H1 (cell line): ENCODE measurements at regions not wholly inside any gene's neighbourhood (a gene's known extent, or its start where the extent isn't known, plus 50 kb on each side); places are given as distances from the start of the nearest gene placed in this dataset.

Experiments
- CTCF ChIA-PET: fragments of 300-600 bp; sonication (Branson Sonifier 250); formaldehyde crosslinking; loops from one replicate; lab custom pipeline; 2021; ENCODE audit not compliant: partially characterized antibody; lab: Charles Lee
- POLR2A ChIA-PET: fragments of 300-600 bp; sonication (Branson Sonifier 250); formaldehyde crosslinking; loops from one replicate; lab custom pipeline; 2021; ENCODE audit warnings: inconsistent platforms; ENCODE audit not compliant: partially characterized antibody; lab: Charles Lee
- DNase-seq, 2 experiments: peaks; one replicate each; pipeline versions ENCODE4 v3.0.0 to v3.0.0-alpha.2; 2010 to 2022; ENCODE audit warnings: low spot score in 2 of 2, low read depth in 1 of 2, mixed read lengths in 1 of 2
- FAIRE-seq: peaks from 2 replicates; lab custom pipeline; 2011; peaks lifted over from hg19 to GRCh38; lab: Jason Lieb, UNC
- H2AFZ ChIP-seq: 2 replicates; pipeline ENCODE4 v1.8.1; 2012; ENCODE audit warnings: low read length, inconsistent platforms
- H2AK5ac ChIP-seq: 2 replicates; pipeline ENCODE4 v1.6.1; 2013; ENCODE audit warnings: low read depth, low read length
- H2BK120ac ChIP-seq: replicated peaks from 2 replicates; pipeline ENCODE3; 2013; ENCODE audit warnings: low read depth, low read length, inconsistent platforms
- H2BK12ac ChIP-seq: 2 replicates; pipeline ENCODE4 v1.6.1; 2013; ENCODE audit warnings: low read depth, low read length
- H2BK15ac ChIP-seq: 2 replicates; pipeline ENCODE4 v1.6.1; 2013; ENCODE audit warnings: low read length
- H2BK20ac ChIP-seq: 2 replicates; pipeline ENCODE4 v1.6.1; 2013; ENCODE audit warnings: low read length
- H2BK5ac ChIP-seq: 2 replicates; pipeline ENCODE4 v1.6.1; 2013; ENCODE audit warnings: low read depth, low read length
- H3K14ac ChIP-seq: 2 replicates; pipeline ENCODE4 v1.6.1; 2013; ENCODE audit warnings: inconsistent platforms; ENCODE audit not compliant: insufficient read length
- H3K18ac ChIP-seq: 2 replicates; pipeline ENCODE4 v1.6.1; 2013; ENCODE audit warnings: low read length; ENCODE audit errors: extremely low read depth
- H3K23ac ChIP-seq: 2 replicates; pipeline ENCODE4 v1.6.1; 2013; ENCODE audit warnings: inconsistent platforms; ENCODE audit not compliant: insufficient read length
- H3K23me2 ChIP-seq: 2 replicates; pipeline ENCODE4 v1.6.1; 2013; ENCODE audit warnings: low read depth, low read length
- H3K27ac ChIP-seq: 2 replicates; pipeline ENCODE4 v1.6.1; 2011; ENCODE audit warnings: low read depth, low read length, inconsistent platforms
- H3K27me3 ChIP-seq, 4 experiments: replicated peaks in 1 of 4; 1 replicate in 1 of 4; 2 replicates in 3 of 4; pipeline versions ENCODE4 v1.6.1 to v1.8.1; 2011 to 2013; ENCODE audit warnings: low read length in 3 of 4, mild to moderate bottlenecking in 3 of 4, inconsistent platforms in 2 of 4, mixed read lengths in 2 of 4, moderate library complexity in 1 of 4; ENCODE audit not compliant: control insufficient read depth in 3 of 4, insufficient read depth in 3 of 4; ENCODE audit errors: extremely low read depth in 1 of 4
- H3K36me3 ChIP-seq, 4 experiments: 2 replicates each; pipeline versions ENCODE4 v1.6.1 to v1.8.1; 2011 to 2013; ENCODE audit warnings: mild to moderate bottlenecking in 4 of 4, low read length in 3 of 4, moderate library complexity in 2 of 4, control low read depth in 1 of 4, inconsistent platforms in 1 of 4; ENCODE audit not compliant: insufficient read depth in 4 of 4, control insufficient read depth in 2 of 4
- H3K4ac ChIP-seq: replicated peaks from 2 replicates; pipeline ENCODE3; 2013; ENCODE audit warnings: low read length, low read depth, mixed read lengths, inconsistent platforms; ENCODE audit not compliant: insufficient read length
- H3K4me1 ChIP-seq, 4 experiments: replicated peaks in 1 of 4; 1 replicate in 1 of 4; 2 replicates in 3 of 4; pipeline versions ENCODE4 v1.6.1 to v1.8.1; 2011 to 2013; ENCODE audit warnings: low read length in 3 of 4, inconsistent platforms in 2 of 4, mixed read lengths in 1 of 4; ENCODE audit not compliant: insufficient read depth in 4 of 4, control insufficient read depth in 3 of 4
- H3K4me2 ChIP-seq, 2 experiments: 2 replicates each; pipeline versions ENCODE4 v1.6.1 to v1.8.1; 2011 to 2013; ENCODE audit warnings: low read depth in 2 of 2, low read length in 2 of 2, control low read depth in 1 of 2, inconsistent platforms in 1 of 2, mild to moderate bottlenecking in 1 of 2; ENCODE audit not compliant: insufficient read depth in 1 of 2
- H3K4me3 ChIP-seq, 4 experiments: fragments of 200-600, 300-600 bp in 1 of 4; sonication (generic), shearing (Covaris generic), sonication (Bioruptor Twin) in 1 of 4; 2 replicates each; pipeline versions ENCODE4 v1.5.1 to v1.8.1; 2011 to 2016; ENCODE audit warnings: low read length in 4 of 4, low read depth in 3 of 4, control low read depth in 2 of 4, inconsistent platforms in 2 of 4, mild to moderate bottlenecking in 2 of 4, mixed read lengths in 1 of 4, moderate library complexity in 1 of 4; ENCODE audit not compliant: insufficient read depth in 2 of 4; ENCODE audit errors: extremely low read depth in 1 of 4
- H3K56ac ChIP-seq: replicated peaks from 2 replicates; pipeline ENCODE3; 2013; ENCODE audit warnings: low read depth, mild to moderate bottlenecking, mixed read lengths, low read length, inconsistent platforms; ENCODE audit not compliant: insufficient read length
- H3K79me1 ChIP-seq: 2 replicates; pipeline ENCODE4 v1.6.1; 2013; ENCODE audit warnings: low read depth, low read length, control low read depth
- H3K79me2 ChIP-seq, 2 experiments: 2 replicates each; pipeline versions ENCODE4 v1.6.1 to v1.8.1; 2012 to 2013; ENCODE audit warnings: low read length in 2 of 2, mild to moderate bottlenecking in 2 of 2, inconsistent platforms in 1 of 2; ENCODE audit not compliant: insufficient read depth in 2 of 2, control insufficient read depth in 1 of 2
- H3K9ac ChIP-seq, 4 experiments: replicated peaks in 1 of 4; 1 replicate in 1 of 4; 2 replicates in 3 of 4; pipeline versions ENCODE4 v1.6.1 to v1.8.1; 2011 to 2013; ENCODE audit warnings: low read depth in 3 of 4, low read length in 3 of 4, control low read depth in 2 of 4, mild to moderate bottlenecking in 2 of 4, moderate library complexity in 2 of 4, inconsistent platforms in 1 of 4; ENCODE audit errors: extremely low read depth in 1 of 4
- H3K9me3 ChIP-seq, 2 experiments: 2 replicates each; pipeline versions ENCODE4 v1.6.1 to v1.8.1; 2012 to 2013; ENCODE audit warnings: mild to moderate bottlenecking in 2 of 2, moderate library complexity in 2 of 2, control low read depth in 1 of 2, inconsistent platforms in 1 of 2, low read depth in 1 of 2, low read length in 1 of 2, mixed read lengths in 1 of 2; ENCODE audit not compliant: insufficient read depth in 2 of 2
- H4K20me1 ChIP-seq, 2 experiments: replicated peaks in 1 of 2; 2 replicates each; pipeline versions ENCODE3 to v1.8.1; 2011 to 2013; ENCODE audit warnings: inconsistent platforms in 2 of 2, low read length in 2 of 2, mild to moderate bottlenecking in 1 of 2; ENCODE audit not compliant: insufficient read depth in 2 of 2, control insufficient read depth in 1 of 2
- H4K5ac ChIP-seq: 2 replicates; pipeline ENCODE4 v1.6.1; 2013; ENCODE audit warnings: low read length, low read depth, mixed read lengths, inconsistent platforms; ENCODE audit not compliant: insufficient read length
- H4K8ac ChIP-seq: 2 replicates; pipeline ENCODE4 v1.8.0; 2013; ENCODE audit warnings: mild to moderate bottlenecking, moderate library complexity, low read length, inconsistent platforms; ENCODE audit not compliant: insufficient read depth; ENCODE audit errors: extremely low read depth
- H4K91ac ChIP-seq: replicated peaks from 2 replicates; pipeline ENCODE3; 2013; ENCODE audit warnings: low read length, mixed read lengths, inconsistent platforms; ENCODE audit not compliant: insufficient read length
- BACH1 ChIP-seq: IDR thresholded peaks from 2 replicates; pipeline ENCODE4 v1.6.1; 2012; ENCODE audit warnings: low read length, improper control_type of control experiment
- BRCA1 ChIP-seq: IDR thresholded peaks from 2 replicates; pipeline ENCODE4 v1.6.1; 2012; ENCODE audit warnings: low read depth, low read length, improper control_type of control experiment
- EP300 ChIP-seq, 2 experiments: IDR thresholded peaks; 1 replicate in 1 of 2; 2 replicates in 1 of 2; pipeline ENCODE4 v1.6.1; 2011 to 2012; ENCODE audit warnings: low read depth in 2 of 2, low read length in 2 of 2, mild to moderate bottlenecking in 2 of 2, borderline replicate concordance in 1 of 2, inconsistent platforms in 1 of 2, moderate library complexity in 1 of 2
- GTF2F1 ChIP-seq: IDR thresholded peaks from 2 replicates; pipeline ENCODE4 v1.6.1; 2012; ENCODE audit warnings: low read depth, low read length, improper control_type of control experiment, borderline replicate concordance
- KDM5A ChIP-seq: fragments of 200-600 bp; IDR thresholded peaks from 2 replicates; pipeline ENCODE4 v1.7.1; 2012; ENCODE audit warnings: mild to moderate bottlenecking, low read length, inconsistent platforms, mixed read lengths
- POU5F1 ChIP-seq: IDR thresholded peaks from 2 replicates; pipeline ENCODE4 v1.6.1; 2011; ENCODE audit warnings: low read depth, mild to moderate bottlenecking, low read length, moderate library complexity
- RAD21 ChIP-seq, 2 experiments: IDR thresholded peaks in 1 of 2; conservative IDR thresholded peaks in 1 of 2; 2 replicates each; pipeline ENCODE4 v1.6.1; 2011; ENCODE audit warnings: low read depth in 2 of 2, low read length in 2 of 2, improper control_type of control experiment in 1 of 2, inconsistent platforms in 1 of 2, mild to moderate bottlenecking in 1 of 2, moderate library complexity in 1 of 2
- SRF ChIP-seq: IDR thresholded peaks from 2 replicates; pipeline ENCODE4 v1.6.1; 2011; ENCODE audit warnings: mild to moderate bottlenecking, low read depth, low read length, moderate library complexity
- TAF1 ChIP-seq: IDR thresholded peaks from 2 replicates; pipeline ENCODE4 v1.6.1; 2011; ENCODE audit warnings: mild to moderate bottlenecking, low read depth, low read length
- ZNF274 ChIP-seq: IDR thresholded peaks from 2 replicates; pipeline ENCODE4 v1.7.0; 2012; ENCODE audit warnings: low read length, borderline replicate concordance; ENCODE audit errors: extremely low read depth
- WGBS, 2 experiments: shearing (Covaris generic) in 1 of 2; methylation state at CpG; one replicate each; pipeline versions ENCODE4 v1.1.6 to v1.1.7; 2013 to 2015; ENCODE audit warnings: low lambda C conversion rate in 2 of 2, mixed read lengths in 2 of 2, inconsistent platforms in 1 of 2, low coverage in 1 of 2, missing lambda C conversion rate in 1 of 2; ENCODE audit not compliant: insufficient replicate concordance in 2 of 2, insufficient coverage in 1 of 2, insufficient read length in 1 of 2; ENCODE audit errors: extremely low coverage in 1 of 2, missing lambda C conversion rate in 1 of 2; 5-methylcytosine and 5-hydroxymethylcytosine counted together
- TF ChIP-seq, protein P1 (sequence below): IDR thresholded peaks from 2 replicates; pipeline ENCODE4 v1.6.1; 2011; ENCODE audit warnings: low read length, improper control_type of control experiment
- TF ChIP-seq, protein P2 (sequence below): IDR thresholded peaks from 2 replicates; pipeline ENCODE4 v1.6.1; 2012; ENCODE audit warnings: low read length, inconsistent platforms

DNA sequence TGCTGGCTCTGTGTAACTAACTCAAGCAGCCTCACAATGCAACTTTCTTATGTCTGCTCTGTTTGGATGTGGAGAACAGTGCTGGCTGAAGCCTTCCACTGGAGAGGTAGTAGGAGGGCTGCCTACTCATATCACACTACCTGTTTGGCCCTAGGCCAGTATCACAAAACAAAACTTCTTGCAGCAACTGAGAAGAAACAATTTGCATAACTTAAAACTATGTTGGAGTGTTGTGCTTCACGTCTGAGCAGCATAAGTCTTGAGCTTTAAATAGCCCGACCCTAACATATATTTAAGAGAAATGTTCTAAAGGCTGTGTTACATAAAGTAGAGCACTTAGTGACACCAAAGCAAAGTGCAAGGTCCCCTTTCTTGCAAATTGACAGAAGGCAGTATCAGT, 204.9 kb upstream of the ACVR2A start:
- H4K91ac ChIP-seq: no peak overlapping the region
- H3K4me3 ChIP-seq: no peak overlapping the region
- no peaks in the 10 kb centered on the region for H4K20me1 ChIP-seq
- no peak overlapping the region for H3K27ac ChIP-seq
- no peak overlapping the region for H2BK120ac ChIP-seq
- H3K23me2 ChIP-seq: no peaks in the 10 kb centered on the region
- no peak overlapping the region for H4K5ac ChIP-seq
- no peaks in the 10 kb centered on the region for H3K36me3 ChIP-seq
- POLR2A ChIA-PET: no interaction called here
- no peak overlapping the region for H3K23ac ChIP-seq
- no peak overlapping the region for H3K4me2 ChIP-seq
- CTCF ChIA-PET: interaction anchor here (1.2 kb wide), 1 partner anchor 10 kb away, joined by 4 read pairs; no protein-coding TSS in a partner anchor
- WGBS, 2 experiments: 87% methylated on average over 2 of the region's 2 CpGs; no CpG with 5 or more reads in 1 of the 2 experiments
- H3K14ac ChIP-seq: no peak overlapping the region
- no peak overlapping the region for H2BK20ac ChIP-seq
- H2AFZ ChIP-seq: no peak overlapping the region
- no peak overlapping the region for H2BK15ac ChIP-seq
- DNase-seq (no peak), FAIRE-seq (no peak)
- no peak overlapping the region for H2AK5ac ChIP-seq
- H3K27me3 ChIP-seq: peaks cover 0 to 2% (median 0%) of the 10 kb centered on the region in 4 experiments; a peak in 1 of 7 replicates
- H3K9ac ChIP-seq: no peak overlapping the region
- no peak overlapping the region for H3K56ac ChIP-seq
- no peak overlapping the region for H2BK5ac ChIP-seq
- no peaks in the 10 kb centered on the region for H3K79me1 ChIP-seq
- H3K4me1 ChIP-seq: no peaks in the 10 kb centered on the region; a peak in 1 of 7 replicates
- no peaks in the 10 kb centered on the region for H3K79me2 ChIP-seq
- H3K18ac ChIP-seq: no peak overlapping the region
- H3K4ac ChIP-seq: no peak overlapping the region
- H2BK12ac ChIP-seq: no peak overlapping the region
- H3K9me3 ChIP-seq: no peaks in the 10 kb centered on the region
- no peak overlapping the region for H4K8ac ChIP-seq
- TF ChIP-seq KDM5A: no peak
- TF ChIP-seq EP300 (IDR thresholded peaks at IDR 0.05; ENCODE audit: borderline replicate concordance in 1 of 2, low read depth in 2 of 2, low read length in 2 of 2): no peak
- TF ChIP-seq RAD21 (IDR thresholded peaks at IDR 0.05 in 1 of 2, conservative IDR thresholded peaks at IDR 0.05 in 1 of 2; ENCODE audit: low read depth in 2 of 2, low read length in 2 of 2): no peak
- TF ChIP-seq SRF: no peak
- TF ChIP-seq, protein P1, sequence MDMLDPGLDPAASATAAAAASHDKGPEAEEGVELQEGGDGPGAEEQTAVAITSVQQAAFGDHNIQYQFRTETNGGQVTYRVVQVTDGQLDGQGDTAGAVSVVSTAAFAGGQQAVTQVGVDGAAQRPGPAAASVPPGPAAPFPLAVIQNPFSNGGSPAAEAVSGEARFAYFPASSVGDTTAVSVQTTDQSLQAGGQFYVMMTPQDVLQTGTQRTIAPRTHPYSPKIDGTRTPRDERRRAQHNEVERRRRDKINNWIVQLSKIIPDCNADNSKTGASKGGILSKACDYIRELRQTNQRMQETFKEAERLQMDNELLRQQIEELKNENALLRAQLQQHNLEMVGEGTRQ: no peak
- no peak for TF ChIP-seq BRCA1
- TF ChIP-seq TAF1: no peak
- no peak for TF ChIP-seq POU5F1
- no peak for TF ChIP-seq ZNF274
- no peak for TF ChIP-seq GTF2F1
- TF ChIP-seq, protein P2, sequence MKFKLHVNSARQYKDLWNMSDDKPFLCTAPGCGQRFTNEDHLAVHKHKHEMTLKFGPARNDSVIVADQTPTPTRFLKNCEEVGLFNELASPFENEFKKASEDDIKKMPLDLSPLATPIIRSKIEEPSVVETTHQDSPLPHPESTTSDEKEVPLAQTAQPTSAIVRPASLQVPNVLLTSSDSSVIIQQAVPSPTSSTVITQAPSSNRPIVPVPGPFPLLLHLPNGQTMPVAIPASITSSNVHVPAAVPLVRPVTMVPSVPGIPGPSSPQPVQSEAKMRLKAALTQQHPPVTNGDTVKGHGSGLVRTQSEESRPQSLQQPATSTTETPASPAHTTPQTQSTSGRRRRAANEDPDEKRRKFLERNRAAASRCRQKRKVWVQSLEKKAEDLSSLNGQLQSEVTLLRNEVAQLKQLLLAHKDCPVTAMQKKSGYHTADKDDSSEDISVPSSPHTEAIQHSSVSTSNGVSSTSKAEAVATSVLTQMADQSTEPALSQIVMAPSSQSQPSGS: no peak
- no peak for TF ChIP-seq BACH1
